Pancreas (tissue), 10 donors: ENCODE measurements at regions not wholly inside any gene's neighbourhood (a gene's known extent, or its start where the extent isn't known, plus 50 kb on each side); places are given as distances from the start of the nearest gene placed in this dataset.

Experiments
- ATAC-seq, 4 donors: fragments of 200-7000 bp; cut with Tn5 transposase; one replicate each; pipeline versions ENCODE4 v1.8.0 to v1.9.1; 2020; ENCODE audit warnings: mild to moderate bottlenecking in 4 of 4, moderate library complexity in 4 of 4
- DNase-seq, 6 donors: peaks; one replicate each; pipeline ENCODE4 v3.0.0-alpha.2; 2020
- FAIRE-seq: peaks from 2 replicates; lab custom pipeline; 2012; peaks lifted over from hg19 to GRCh38; lab: Jason Lieb, UNC
- H3K27ac ChIP-seq, 4 donors: fragments of 200-600 bp; sonication (generic); 1 replicate in 3 of 4; 2 replicates in 1 of 4; pipeline versions ENCODE4 v1.5.0 to v1.8.0; 2020
- H3K27me3 ChIP-seq, 4 donors: fragments of 200-600 bp; one replicate each; pipeline ENCODE4 v1.8.0; 2021
- H3K36me3 ChIP-seq, 3 donors: fragments of 200-600 bp; sonication (generic) in 1 of 3; one replicate each; pipeline versions ENCODE4 v1.5.0 to v1.8.0; 2020 to 2021
- H3K4me1 ChIP-seq, 3 donors: fragments of 200-600 bp; one replicate each; pipeline ENCODE4 v1.8.0; 2021
- H3K4me3 ChIP-seq, 4 donors: fragments of 200-600 bp; sonication (generic) in 2 of 4; one replicate each; pipeline versions ENCODE4 v1.5.0 to v1.8.0; 2020 to 2021
- H3K9me3 ChIP-seq, 4 donors: fragments of 200-600 bp; one replicate each; pipeline ENCODE4 v1.8.0; 2021
- WGBS, 2 donors: extraction: QIAGEN DNeasy Blood & Tissue Kit; methylation state at CpG; one replicate each; pipeline ENCODE4 v1.1.7; 2013; 5-methylcytosine and 5-hydroxymethylcytosine counted together
- intact Hi-C, 3 donors: fragments of 100-400 bp; cut with DNase I; formaldehyde crosslinking; loops; one replicate each; pipeline versions ENCODE4 v1.11.1 to v1.14.2; 2022
- TF ChIP-seq, protein P1 (sequence below), 4 donors: fragments of 200-600 bp; sonication (generic) in 3 of 4; IDR thresholded peaks; one replicate each; pipeline versions ENCODE4 v1.5.0 to v1.8.0; 2021; ENCODE audit warnings: antibody characterized with exemption in 4 of 4
- donor health status: healthy with polysubstance abuse.
- donor health status: DM: no; HTN: no; CAD: no; lungs with moderate emphysema.
- donor health status: DM: no; HTN: no; CAD: no.
- donor health status: control.
- donor health status: control.
- donor health status: Bipolar disorder and iron deficiency.
- donor health status: DM: yes; HTN: yes; CAD: no.
- donor health status: DM: no; HTN: no; CAD: no.
- donor health status: DM: no; HTN: no; CAD: no.
- donor health status: DM: yes; HTN: yes; CAD: no.

DNA sequence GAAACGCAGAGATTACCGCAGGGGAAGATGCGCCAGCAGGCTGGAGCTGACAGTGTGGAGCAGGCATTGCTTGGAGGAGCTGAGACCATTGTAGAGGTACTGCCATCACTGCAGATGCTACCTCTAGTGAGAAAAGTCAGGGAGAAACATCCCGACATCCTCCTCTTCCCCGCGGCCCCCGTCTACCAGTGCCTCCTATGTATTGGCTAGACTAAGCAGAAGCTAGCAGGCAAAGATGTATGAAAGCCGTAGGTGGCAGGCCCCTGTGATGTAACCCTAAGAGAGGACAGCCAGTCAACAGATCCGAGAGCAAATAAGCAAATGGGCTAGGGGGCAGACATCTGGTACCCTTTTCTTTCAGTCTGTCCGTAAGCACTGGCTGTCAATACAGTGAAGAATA is 115.5 kb upstream of the ACTBL2 start:
- H3K9me3 ChIP-seq, result no peaks in the 10 kb centered on the region
- H3K4me3 ChIP-seq, result no peak overlapping the region
- DNase-seq (no peak), ATAC-seq (no peak), FAIRE-seq (no peak)
- H3K27ac ChIP-seq, result no peak overlapping the region
- intact Hi-C loops, result no loop called here
- 86 to 92% methylated on average over 10 of the region's 10 CpGs for WGBS, 2 donors
- no peaks in the 10 kb centered on the region for H3K27me3 ChIP-seq
- H3K36me3 ChIP-seq, result no peaks in the 10 kb centered on the region
- TF ChIP-seq, protein P1, sequence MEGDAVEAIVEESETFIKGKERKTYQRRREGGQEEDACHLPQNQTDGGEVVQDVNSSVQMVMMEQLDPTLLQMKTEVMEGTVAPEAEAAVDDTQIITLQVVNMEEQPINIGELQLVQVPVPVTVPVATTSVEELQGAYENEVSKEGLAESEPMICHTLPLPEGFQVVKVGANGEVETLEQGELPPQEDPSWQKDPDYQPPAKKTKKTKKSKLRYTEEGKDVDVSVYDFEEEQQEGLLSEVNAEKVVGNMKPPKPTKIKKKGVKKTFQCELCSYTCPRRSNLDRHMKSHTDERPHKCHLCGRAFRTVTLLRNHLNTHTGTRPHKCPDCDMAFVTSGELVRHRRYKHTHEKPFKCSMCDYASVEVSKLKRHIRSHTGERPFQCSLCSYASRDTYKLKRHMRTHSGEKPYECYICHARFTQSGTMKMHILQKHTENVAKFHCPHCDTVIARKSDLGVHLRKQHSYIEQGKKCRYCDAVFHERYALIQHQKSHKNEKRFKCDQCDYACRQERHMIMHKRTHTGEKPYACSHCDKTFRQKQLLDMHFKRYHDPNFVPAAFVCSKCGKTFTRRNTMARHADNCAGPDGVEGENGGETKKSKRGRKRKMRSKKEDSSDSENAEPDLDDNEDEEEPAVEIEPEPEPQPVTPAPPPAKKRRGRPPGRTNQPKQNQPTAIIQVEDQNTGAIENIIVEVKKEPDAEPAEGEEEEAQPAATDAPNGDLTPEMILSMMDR (IDR thresholded peaks at IDR 0.05), result no peak
- H3K4me1 ChIP-seq, result no peaks in the 10 kb centered on the region

DNA sequence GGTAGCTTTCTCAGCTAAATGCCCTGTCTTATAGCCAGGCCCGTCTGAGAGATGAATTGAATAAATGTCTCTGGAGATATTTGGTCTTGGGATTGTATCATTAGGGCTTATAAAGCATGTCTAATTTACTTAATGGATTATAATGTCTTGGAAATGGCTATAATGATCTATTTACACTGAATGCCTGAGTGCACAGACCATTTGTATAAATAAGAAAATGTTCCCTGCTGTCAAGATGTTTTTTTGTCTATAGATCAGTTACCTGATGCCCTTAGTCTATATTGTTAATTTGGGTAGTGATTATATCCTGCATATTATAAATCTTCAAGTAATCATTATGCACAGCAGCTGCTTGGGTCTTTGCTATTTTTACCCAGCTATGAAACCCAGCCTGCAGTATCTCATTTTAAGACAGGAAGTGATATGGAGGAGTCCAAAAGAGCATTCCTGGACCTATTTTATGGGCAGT is 112.9 kb upstream of the ACTBL2 start:
- Histone ChIP-seq H3K27ac (no peak overlapping the region), H3K27me3 (no peaks in the 10 kb centered on the region), H3K36me3 (no peaks in the 10 kb centered on the region), H3K9me3 (no peaks in the 10 kb centered on the region), H3K4me3 (no peak overlapping the region), H3K4me1 (no peaks in the 10 kb centered on the region)
- TF ChIP-seq, protein P1 (IDR thresholded peaks at IDR 0.05), result no peak
- 58% methylated on average over 1 of the region's 1 CpG for WGBS, 2 donors
- intact Hi-C loops, result no loop called here
- DNase-seq (no peak), ATAC-seq (no peak), FAIRE-seq (no peak)

DNA sequence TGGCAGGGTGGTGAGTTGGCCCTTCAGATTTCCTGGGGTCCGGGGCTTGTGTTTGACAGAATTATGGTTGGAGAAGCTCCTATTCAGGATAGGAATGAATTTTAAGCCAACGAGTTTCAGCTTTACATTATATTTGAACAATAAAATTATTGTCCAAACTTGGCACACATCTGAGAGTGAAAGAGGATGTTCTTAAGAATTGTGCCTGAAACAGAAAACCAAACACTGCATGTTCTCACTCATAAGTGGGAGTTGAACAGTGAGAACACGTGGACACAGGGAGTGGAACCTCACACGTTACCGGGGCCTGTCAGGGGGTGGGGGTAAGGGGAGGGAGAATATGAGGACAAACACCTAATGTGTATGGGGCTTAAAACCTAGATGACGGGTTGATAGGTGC is 111.8 kb upstream of the ACTBL2 start:
- H3K27ac ChIP-seq, result no peak overlapping the region
- 75 to 79% methylated on average over 6 of the region's 6 CpGs for WGBS, 2 donors
- FAIRE-seq (no peak), ATAC-seq (no peak), DNase-seq (no peak)
- no peak overlapping the region for H3K4me3 ChIP-seq
- TF ChIP-seq, protein P1 (IDR thresholded peaks at IDR 0.05), result no peak
- no peaks in the 10 kb centered on the region for H3K9me3 ChIP-seq
- H3K4me1 ChIP-seq, result no peaks in the 10 kb centered on the region
- H3K27me3 ChIP-seq, result no peaks in the 10 kb centered on the region
- intact Hi-C loops, result no loop called here
- H3K36me3 ChIP-seq, result no peaks in the 10 kb centered on the region

DNA sequence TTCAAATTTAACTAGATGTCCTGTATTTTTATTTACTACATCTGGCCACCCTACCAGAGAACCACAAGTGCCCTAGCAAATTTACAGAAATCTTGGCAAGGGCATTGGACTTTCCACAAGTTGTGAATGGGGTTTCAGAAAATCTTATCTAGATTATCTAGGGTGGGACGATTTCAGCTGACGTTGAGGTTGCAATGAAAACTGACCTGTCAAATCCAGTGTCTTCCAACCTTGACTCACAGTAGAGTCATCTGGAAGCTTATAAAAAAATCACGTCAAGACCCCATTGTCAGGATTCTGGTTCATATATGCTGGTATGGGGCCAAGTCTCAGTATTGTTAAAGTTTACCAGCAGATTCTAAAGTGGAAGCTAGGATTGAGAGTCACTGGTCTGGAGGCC is 109.6 kb upstream of the ACTBL2 start:
- intact Hi-C loops, result no loop called here
- Histone ChIP-seq H3K9me3 (no peaks in the 10 kb centered on the region), H3K27me3 (no peaks in the 10 kb centered on the region), H3K36me3 (no peaks in the 10 kb centered on the region), H3K27ac (no peak overlapping the region), H3K4me1 (no peaks in the 10 kb centered on the region), H3K4me3 (no peak overlapping the region)
- WGBS, 2 donors, result 75 to 88% methylated on average over 3 of the region's 3 CpGs
- ATAC-seq (no peak), DNase-seq (no peak), FAIRE-seq (no peak)
- TF ChIP-seq, protein P1 (IDR thresholded peaks at IDR 0.05), result no peak

DNA sequence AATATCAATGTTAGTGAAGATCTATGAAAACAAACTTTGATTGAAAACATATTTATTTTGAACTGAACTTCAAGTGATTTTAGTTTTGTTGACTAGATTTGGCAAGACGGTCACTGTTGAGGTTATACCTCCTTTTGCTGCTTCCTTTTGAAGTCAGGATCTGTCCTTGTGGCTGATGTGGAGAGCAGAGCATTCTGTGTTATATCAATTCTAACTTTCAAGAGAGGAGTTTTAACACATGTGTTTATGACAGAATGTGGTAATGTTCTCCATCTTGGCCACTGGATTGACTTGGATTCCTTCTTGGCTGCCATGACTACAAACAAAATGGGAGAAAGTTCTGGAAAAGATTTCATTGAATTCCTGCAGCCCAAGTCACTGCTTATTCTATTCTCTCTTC is 104.0 kb upstream of the ACTBL2 start:
- no peak overlapping the region for H3K27ac ChIP-seq
- H3K4me3 ChIP-seq, result no peak overlapping the region
- DNase-seq (no peak), ATAC-seq (peak in 1 of 4 donors; percentile 30), FAIRE-seq (no peak)
- 86 to 87% methylated on average over 1 of the region's 1 CpG for WGBS, 2 donors
- no peaks in the 10 kb centered on the region for H3K9me3 ChIP-seq
- intact Hi-C loops, result no loop called here
- no peaks in the 10 kb centered on the region for H3K4me1 ChIP-seq
- H3K27me3 ChIP-seq, result no peaks in the 10 kb centered on the region
- no peaks in the 10 kb centered on the region for H3K36me3 ChIP-seq
- TF ChIP-seq, protein P1 (IDR thresholded peaks at IDR 0.05), result no peak
